HepG2 (cell line): ENCODE measurements at regions not wholly inside any gene's neighbourhood (a gene's known extent, or its start where the extent isn't known, plus 50 kb on each side); places are given as distances from the start of the nearest gene placed in this dataset.

Source experiments
- CC2D1A ChIP-seq: sonication (generic); formaldehyde crosslinking; IDR thresholded peaks from 2 replicates; pipeline ENCODE4 v1.8.1; 2023; ENCODE audit warnings: mild to moderate bottlenecking, missing genetic modification reagents
- GMEB2 ChIP-seq: IDR thresholded peaks from 2 replicates; pipeline ENCODE4 v1.6.1; 2016; ENCODE audit warnings: missing biosample characterization, missing genetic modification reagents, low read depth
- PAWR ChIP-seq: sonication (generic); formaldehyde crosslinking; IDR thresholded peaks from 2 replicates; pipeline ENCODE4 v1.4.0; 2020; ENCODE audit warnings: missing genetic modification reagents, mild to moderate bottlenecking, borderline replicate concordance
- ZEB1 ChIP-seq: IDR thresholded peaks from 2 replicates; pipeline ENCODE4 v1.6.1; 2012; ENCODE audit warnings: mild to moderate bottlenecking, low read depth, inconsistent platforms; ENCODE audit not compliant: insufficient replicate concordance
- ZNF30 ChIP-seq: sonication (generic); formaldehyde crosslinking; IDR thresholded peaks from 2 replicates; pipeline ENCODE4 v1.5.0; 2020; ENCODE audit warnings: mild to moderate bottlenecking, missing genetic modification reagents
- ZSCAN20 ChIP-seq: sonication (generic); formaldehyde crosslinking; IDR thresholded peaks from 2 replicates; pipeline ENCODE4 v1.4.0; 2020; ENCODE audit warnings: missing genetic modification reagents, mild to moderate bottlenecking, borderline replicate concordance
- TF ChIP-seq, protein P1 (sequence below): sonication (generic); formaldehyde crosslinking; IDR thresholded peaks from 2 replicates; pipeline ENCODE4 v1.4.0; 2020; ENCODE audit warnings: missing genetic modification reagents, borderline replicate concordance
- TF ChIP-seq, protein P2 (sequence below): IDR thresholded peaks from 2 replicates; pipeline ENCODE4 v1.6.1; 2016; ENCODE audit warnings: mild to moderate bottlenecking

DNA sequence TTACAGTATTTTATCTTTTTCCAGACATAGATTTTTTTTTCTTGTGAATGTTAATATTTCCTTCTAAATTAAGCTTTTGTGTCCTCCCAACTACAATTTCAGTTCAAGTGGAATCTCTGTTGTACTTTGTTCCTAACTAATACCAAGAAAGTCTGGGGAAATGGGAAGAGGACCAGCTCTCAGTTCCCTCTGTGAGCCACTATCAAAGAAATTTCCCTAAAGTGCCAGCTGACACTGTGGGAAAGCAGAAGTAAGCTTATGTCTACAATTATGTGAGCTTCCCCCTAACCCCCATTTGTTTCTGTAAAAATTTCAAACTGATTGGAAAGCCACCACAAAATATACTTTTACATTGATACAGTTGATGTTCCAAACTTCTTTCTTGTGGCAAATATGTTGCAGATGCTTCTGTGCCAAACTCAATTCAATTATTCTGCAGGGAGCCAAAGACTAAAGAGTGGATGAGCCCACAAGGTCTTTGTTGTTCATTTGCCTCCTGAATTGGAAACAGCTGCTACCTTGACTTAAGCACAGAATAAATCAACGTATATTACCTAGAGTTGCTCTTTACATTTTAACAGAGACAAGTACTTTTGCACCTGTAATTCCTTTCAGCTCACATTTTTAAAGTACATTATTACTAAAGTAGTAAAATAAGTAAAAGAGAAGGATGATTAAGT lies 306.6 kb downstream of the PTH2R start (continued):
- TF ChIP-seq, protein P1, sequence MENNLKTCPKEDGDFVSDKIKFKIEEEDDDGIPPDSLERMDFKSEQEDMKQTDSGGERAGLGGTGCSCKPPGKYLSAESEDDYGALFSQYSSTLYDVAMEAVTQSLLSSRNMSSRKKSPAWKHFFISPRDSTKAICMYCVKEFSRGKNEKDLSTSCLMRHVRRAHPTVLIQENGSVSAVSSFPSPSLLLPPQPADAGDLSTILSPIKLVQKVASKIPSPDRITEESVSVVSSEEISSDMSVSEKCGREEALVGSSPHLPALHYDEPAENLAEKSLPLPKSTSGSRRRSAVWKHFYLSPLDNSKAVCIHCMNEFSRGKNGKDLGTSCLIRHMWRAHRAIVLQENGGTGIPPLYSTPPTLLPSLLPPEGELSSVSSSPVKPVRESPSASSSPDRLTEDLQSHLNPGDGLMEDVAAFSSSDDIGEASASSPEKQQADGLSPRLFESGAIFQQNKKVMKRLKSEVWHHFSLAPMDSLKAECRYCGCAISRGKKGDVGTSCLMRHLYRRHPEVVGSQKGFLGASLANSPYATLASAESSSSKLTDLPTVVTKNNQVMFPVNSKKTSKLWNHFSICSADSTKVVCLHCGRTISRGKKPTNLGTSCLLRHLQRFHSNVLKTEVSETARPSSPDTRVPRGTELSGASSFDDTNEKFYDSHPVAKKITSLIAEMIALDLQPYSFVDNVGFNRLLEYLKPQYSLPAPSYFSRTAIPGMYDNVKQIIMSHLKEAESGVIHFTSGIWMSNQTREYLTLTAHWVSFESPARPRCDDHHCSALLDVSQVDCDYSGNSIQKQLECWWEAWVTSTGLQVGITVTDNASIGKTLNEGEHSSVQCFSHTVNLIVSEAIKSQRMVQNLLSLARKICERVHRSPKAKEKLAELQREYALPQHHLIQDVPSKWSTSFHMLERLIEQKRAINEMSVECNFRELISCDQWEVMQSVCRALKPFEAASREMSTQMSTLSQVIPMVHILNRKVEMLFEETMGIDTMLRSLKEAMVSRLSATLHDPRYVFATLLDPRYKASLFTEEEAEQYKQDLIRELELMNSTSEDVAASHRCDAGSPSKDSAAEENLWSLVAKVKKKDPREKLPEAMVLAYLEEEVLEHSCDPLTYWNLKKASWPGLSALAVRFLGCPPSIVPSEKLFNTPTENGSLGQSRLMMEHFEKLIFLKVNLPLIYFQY (CRISPR knock-in tag) = no peak
- TF ChIP-seq GMEB2 (no peak), CC2D1A (no peak), ZSCAN20 (CRISPR knock-in tag) (no peak), PAWR (no peak), ZNF30 (CRISPR knock-in tag) (no peak), ZEB1 (no peak)
- TF ChIP-seq, protein P2, sequence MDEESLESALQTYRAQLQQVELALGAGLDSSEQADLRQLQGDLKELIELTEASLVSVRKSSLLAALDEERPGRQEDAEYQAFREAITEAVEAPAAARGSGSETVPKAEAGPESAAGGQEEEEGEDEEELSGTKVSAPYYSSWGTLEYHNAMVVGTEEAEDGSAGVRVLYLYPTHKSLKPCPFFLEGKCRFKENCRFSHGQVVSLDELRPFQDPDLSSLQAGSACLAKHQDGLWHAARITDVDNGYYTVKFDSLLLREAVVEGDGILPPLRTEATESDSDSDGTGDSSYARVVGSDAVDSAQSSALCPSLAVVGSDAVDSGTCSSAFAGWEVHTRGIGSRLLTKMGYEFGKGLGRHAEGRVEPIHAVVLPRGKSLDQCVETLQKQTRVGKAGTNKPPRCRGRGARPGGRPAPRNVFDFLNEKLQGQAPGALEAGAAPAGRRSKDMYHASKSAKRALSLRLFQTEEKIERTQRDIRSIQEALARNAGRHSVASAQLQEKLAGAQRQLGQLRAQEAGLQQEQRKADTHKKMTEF (CRISPR knock-in tag) = no peak
- TF ChIP-seq, all 625 proteins: peak for 0
